ENCODE measurements at regions not wholly inside any gene's neighbourhood (a gene's known extent, or its start where the extent isn't known, plus 50 kb on each side); places are given as distances from the start of the nearest gene placed in this dataset.

DNA sequence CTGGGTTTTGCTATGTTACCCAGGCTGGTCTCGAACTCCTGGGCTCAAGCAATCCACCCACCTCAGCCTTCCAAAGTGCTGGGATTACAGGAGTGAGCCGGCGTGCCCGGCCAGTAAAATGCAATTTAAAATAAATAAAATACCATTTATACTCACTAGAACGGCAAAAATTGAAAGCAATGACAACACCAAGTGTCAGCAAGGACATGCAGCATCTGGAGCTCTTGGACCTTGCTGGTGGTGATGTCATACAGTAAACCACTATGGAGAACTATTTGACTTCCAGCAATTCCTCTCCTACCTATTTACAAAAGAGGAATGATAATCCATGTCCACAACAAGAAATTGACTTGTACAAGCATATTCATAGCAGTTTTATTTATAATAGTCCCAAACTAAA lies 105.7 kb upstream of the PHACTR1 start:
- H3K27me3 ChIP-seq (replicated peaks in 1 of 7): no peaks in the 10 kb centered on the region
- no peak for DNase-seq
- peaks cover 0 to 22% (median 14%) of the 10 kb centered on the region in 6 donors for H3K4me1 ChIP-seq
- no peak overlapping the region for H3K4me3 ChIP-seq
- intact Hi-C loops (cut with DNase I; ENCODE audit: low total_unique reads): no loop called here
- no peaks in the 10 kb centered on the region for H3K36me3 ChIP-seq
- no peaks in the 10 kb centered on the region for H3K9me3 ChIP-seq
- no peak for TF ChIP-seq POLR2AphosphoS5 (IDR thresholded peaks at IDR 0.05)
- TF ChIP-seq, protein P1, sequence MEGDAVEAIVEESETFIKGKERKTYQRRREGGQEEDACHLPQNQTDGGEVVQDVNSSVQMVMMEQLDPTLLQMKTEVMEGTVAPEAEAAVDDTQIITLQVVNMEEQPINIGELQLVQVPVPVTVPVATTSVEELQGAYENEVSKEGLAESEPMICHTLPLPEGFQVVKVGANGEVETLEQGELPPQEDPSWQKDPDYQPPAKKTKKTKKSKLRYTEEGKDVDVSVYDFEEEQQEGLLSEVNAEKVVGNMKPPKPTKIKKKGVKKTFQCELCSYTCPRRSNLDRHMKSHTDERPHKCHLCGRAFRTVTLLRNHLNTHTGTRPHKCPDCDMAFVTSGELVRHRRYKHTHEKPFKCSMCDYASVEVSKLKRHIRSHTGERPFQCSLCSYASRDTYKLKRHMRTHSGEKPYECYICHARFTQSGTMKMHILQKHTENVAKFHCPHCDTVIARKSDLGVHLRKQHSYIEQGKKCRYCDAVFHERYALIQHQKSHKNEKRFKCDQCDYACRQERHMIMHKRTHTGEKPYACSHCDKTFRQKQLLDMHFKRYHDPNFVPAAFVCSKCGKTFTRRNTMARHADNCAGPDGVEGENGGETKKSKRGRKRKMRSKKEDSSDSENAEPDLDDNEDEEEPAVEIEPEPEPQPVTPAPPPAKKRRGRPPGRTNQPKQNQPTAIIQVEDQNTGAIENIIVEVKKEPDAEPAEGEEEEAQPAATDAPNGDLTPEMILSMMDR (IDR thresholded peaks at IDR 0.05 in 8 of 11, conservative IDR thresholded peaks at IDR 0.05 in 3 of 11): no peak
- no peak for TF ChIP-seq POLR2A (IDR thresholded peaks at IDR 0.05)
- no peak overlapping the region for H3K27ac ChIP-seq
- 71 to 91% (median 90%) methylated on average over 5 of the region's 5 CpGs for WGBS, 5 donors

GRCh38 chr6:12613811-12614210 lies 102.8 kb upstream of the PHACTR1 start:
- TF ChIP-seq POLR2A (IDR thresholded peaks at IDR 0.05): no peak
- TF ChIP-seq, protein P1 (IDR thresholded peaks at IDR 0.05 in 8 of 11, conservative IDR thresholded peaks at IDR 0.05 in 3 of 11): no peak
- TF ChIP-seq POLR2AphosphoS5 (IDR thresholded peaks at IDR 0.05): no peak
- Histone ChIP-seq H3K27me3 (replicated peaks in 1 of 7) (no peaks in the 10 kb centered on the region), H3K9me3 (no peaks in the 10 kb centered on the region), H3K27ac (no peak overlapping the region), H3K4me1 (peaks cover 0 to 5% (median under 1%) of the 10 kb centered on the region in 6 donors), H3K36me3 (no peaks in the 10 kb centered on the region), H3K4me3 (no peak overlapping the region)
- WGBS, 5 donors: 71 to 86% (median 82%) methylated on average over 8 of the region's 8 CpGs
- intact Hi-C loops (cut with DNase I; ENCODE audit: low total_unique reads): no loop called here
- DNase-seq: no peak

DNA sequence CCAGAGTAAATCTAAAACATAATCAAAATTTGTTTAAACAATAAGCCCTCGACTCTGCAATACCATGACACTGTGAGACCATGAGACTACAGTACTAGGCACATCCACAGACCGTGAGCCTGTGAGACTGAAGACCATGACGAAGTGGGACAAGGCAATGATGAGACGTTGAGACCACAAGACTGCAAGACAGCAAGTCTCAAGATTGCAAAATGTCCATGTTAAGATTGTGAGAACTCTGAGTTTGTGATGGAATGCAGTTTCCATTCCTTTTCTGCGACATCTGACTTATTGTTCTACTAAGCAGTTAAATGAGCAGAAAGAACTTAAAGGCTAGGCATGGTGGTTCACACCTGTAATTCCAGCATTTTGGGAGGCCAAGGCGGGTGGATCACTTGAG lies 102.1 kb upstream of the PHACTR1 start:
- 83 to 93% (median 87%) methylated on average over 6 of the region's 6 CpGs for WGBS, 5 donors
- H3K27ac ChIP-seq: no peak overlapping the region
- DNase-seq: no peak
- TF ChIP-seq POLR2A (IDR thresholded peaks at IDR 0.05) (no peak), POLR2AphosphoS5 (IDR thresholded peaks at IDR 0.05) (no peak)
- TF ChIP-seq, protein P1 (IDR thresholded peaks at IDR 0.05 in 8 of 11, conservative IDR thresholded peaks at IDR 0.05 in 3 of 11): no peak
- H3K27me3 ChIP-seq (replicated peaks in 1 of 7): no peaks in the 10 kb centered on the region
- no peaks in the 10 kb centered on the region for H3K36me3 ChIP-seq
- intact Hi-C loops (cut with DNase I; ENCODE audit: low total_unique reads): no loop called here
- H3K9me3 ChIP-seq: no peaks in the 10 kb centered on the region
- no peak overlapping the region for H3K4me3 ChIP-seq
- H3K4me1 ChIP-seq: no peaks in the 10 kb centered on the region

DNA sequence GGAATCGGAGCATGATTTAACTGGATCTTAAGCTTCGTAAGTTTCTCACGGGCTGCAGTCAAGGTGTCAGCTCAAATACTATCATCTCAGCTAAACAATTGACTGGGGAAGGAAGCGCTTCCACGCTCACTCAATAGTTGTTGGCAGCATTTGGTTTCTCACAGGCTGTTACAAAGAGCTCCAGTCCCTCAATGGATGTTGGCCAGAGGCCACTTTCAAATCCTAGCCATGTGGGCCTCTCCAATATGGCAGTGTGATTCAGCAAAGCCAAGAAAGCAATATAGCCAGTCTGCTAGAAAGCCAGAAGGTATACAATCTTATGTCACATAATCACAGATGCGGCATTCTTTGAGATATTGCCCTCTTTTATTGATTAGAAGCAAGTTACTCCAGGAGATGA lies 98.3 kb upstream of the PHACTR1 start:
- DNase-seq: no peak
- WGBS, 5 donors: 76 to 88% (median 78%) methylated on average over 6 of the region's 6 CpGs
- Histone ChIP-seq H3K27ac (no peak overlapping the region), H3K27me3 (replicated peaks in 1 of 7) (no peaks in the 10 kb centered on the region), H3K9me3 (no peaks in the 10 kb centered on the region), H3K4me3 (no peak overlapping the region), H3K36me3 (no peaks in the 10 kb centered on the region), H3K4me1 (peaks cover 0 to 8% (median 0%) of the 10 kb centered on the region in 6 donors)
- intact Hi-C loops (cut with DNase I; ENCODE audit: low total_unique reads): no loop called here
- no peak for TF ChIP-seq POLR2AphosphoS5 (IDR thresholded peaks at IDR 0.05)
- TF ChIP-seq, protein P1 (IDR thresholded peaks at IDR 0.05 in 8 of 11, conservative IDR thresholded peaks at IDR 0.05 in 3 of 11): no peak
- no peak for TF ChIP-seq POLR2A (IDR thresholded peaks at IDR 0.05)

All from spleen (tissue), 11 donors.